Cardiac muscle cell (in vitro differentiated cells and primary cell): ENCODE measurements at regions not wholly inside any gene's neighbourhood (a gene's known extent, or its start where the extent isn't known, plus 50 kb on each side); places are given as distances from the start of the nearest gene placed in this dataset.

Experiments used
- DNase-seq, 2 donors: peaks; one replicate each; pipeline versions ENCODE4 v3.0.0 to v3.0.0-alpha.2; 2010 to 2017; ENCODE audit warnings: low read depth in 1 of 2, low spot score in 1 of 2
- H3K27ac ChIP-seq: fragments of 200-600 bp; sonication (generic); 2 replicates; pipeline ENCODE4 v1.5.1; 2016
- H3K27me3 ChIP-seq: fragments of 200-600 bp; sonication (generic); 2 replicates; pipeline ENCODE4 v1.6.0; 2016; ENCODE audit warnings: control low read depth
- H3K36me3 ChIP-seq: fragments of 200-600 bp; sonication (generic); 2 replicates; pipeline ENCODE4 v1.5.1; 2016; ENCODE audit warnings: control low read depth
- H3K4me1 ChIP-seq: fragments of 200-600 bp; sonication (generic); 2 replicates; pipeline ENCODE4 v1.8.1; 2017; ENCODE audit warnings: low read depth, mild to moderate bottlenecking, mixed run types
- H3K4me3 ChIP-seq: fragments of 200-600 bp; sonication (generic); 2 replicates; pipeline ENCODE4 v1.5.1; 2016; ENCODE audit warnings: mild to moderate bottlenecking
- H3K9me3 ChIP-seq: fragments of 200-600 bp; sonication (generic); 2 replicates; pipeline ENCODE4 v1.5.1; 2017; ENCODE audit warnings: low read depth, mild to moderate bottlenecking, control low read depth
- CTCF ChIP-seq: IDR thresholded peaks from 2 replicates; pipeline ENCODE4 v1.5.1; 2012; ENCODE audit warnings: low read depth, mild to moderate bottlenecking, low read length

- H3K4me1 ChIP-seq, result peaks cover 6% of the 10 kb centered on the region
- H3K36me3 ChIP-seq, result no peaks in the 10 kb centered on the region
- no peak for TF ChIP-seq CTCF
- H3K4me3 ChIP-seq, result no peak overlapping the region
- no peak overlapping the region for H3K27ac ChIP-seq
- no peaks in the 10 kb centered on the region for H3K27me3 ChIP-seq
- no peak for DNase-seq
- no peaks in the 10 kb centered on the region for H3K9me3 ChIP-seq
Measured at GRCh38 chr5:90307782-90308181, 101.8 kb downstream of the CETN3 start.

GRCh38 chr5:90307322-90307721 lies 102.2 kb downstream of the CETN3 start:
- no peak overlapping the region for H3K4me3 ChIP-seq
- H3K27ac ChIP-seq, result no peak overlapping the region
- peaks cover 6% of the 10 kb centered on the region for H3K4me1 ChIP-seq
- H3K27me3 ChIP-seq, result no peaks in the 10 kb centered on the region
- H3K9me3 ChIP-seq, result no peaks in the 10 kb centered on the region
- TF ChIP-seq CTCF, result no peak
- H3K36me3 ChIP-seq, result no peaks in the 10 kb centered on the region
- no peak for DNase-seq

GRCh38 chr5:90306613-90307012 lies 102.9 kb downstream of the CETN3 start:
- peaks cover 6% of the 10 kb centered on the region for H3K4me1 ChIP-seq
- no peak overlapping the region for H3K27ac ChIP-seq
- no peaks in the 10 kb centered on the region for H3K36me3 ChIP-seq
- no peaks in the 10 kb centered on the region for H3K27me3 ChIP-seq
- no peak for TF ChIP-seq CTCF
- H3K9me3 ChIP-seq, result no peaks in the 10 kb centered on the region
- no peak overlapping the region for H3K4me3 ChIP-seq
- no peak for DNase-seq

GRCh38 chr5:90305041-90305720 lies 104.4 kb downstream of the CETN3 start:
- no peak for DNase-seq
- TF ChIP-seq CTCF, result no peak
- Histone ChIP-seq H3K9me3 (no peaks in the 10 kb centered on the region), H3K4me1 (peaks cover 6% of the 10 kb centered on the region), H3K27me3 (no peaks in the 10 kb centered on the region), H3K36me3 (no peaks in the 10 kb centered on the region), H3K27ac (no peak overlapping the region), H3K4me3 (no peak overlapping the region)

GRCh38 chr5:90301248-90301647 lies 108.3 kb downstream of the CETN3 start:
- TF ChIP-seq CTCF, result no peak
- no peak overlapping the region for H3K27ac ChIP-seq
- no peaks in the 10 kb centered on the region for H3K27me3 ChIP-seq
- H3K9me3 ChIP-seq, result no peaks in the 10 kb centered on the region
- H3K36me3 ChIP-seq, result no peaks in the 10 kb centered on the region
- no peak for DNase-seq
- no peak overlapping the region for H3K4me3 ChIP-seq
- H3K4me1 ChIP-seq, result peaks cover 20% of the 10 kb centered on the region
